LNCAP (cell line): ENCODE measurements at regions not wholly inside any gene's neighbourhood (a gene's known extent, or its start where the extent isn't known, plus 50 kb on each side); places are given as distances from the start of the nearest gene placed in this dataset.

Experiments used
- CTCF ChIP-seq: fragments of 450-650 bp; IDR thresholded peaks from 2 replicates; pipeline ENCODE4 v1.5.1; 2017; ENCODE audit warnings: mild to moderate bottlenecking

GRCh38 chr16:54722210-54722676 is 208.4 kb upstream of the IRX5 start:
- no peak for TF ChIP-seq CTCF

GRCh38 chr16:54720259-54720658 is 210.4 kb upstream of the IRX5 start:
- no peak for TF ChIP-seq CTCF

- no peak for TF ChIP-seq CTCF
Observed at GRCh38 chr16:54719624-54720023, 211.0 kb upstream of the IRX5 start.

- TF ChIP-seq CTCF = no peak
Observed at GRCh38 chr16:54718376-54718775, 212.3 kb upstream of the IRX5 start.

- no peak for TF ChIP-seq CTCF
Observed at GRCh38 chr16:54715011-54715410, 215.7 kb upstream of the IRX5 start.

- no peak for TF ChIP-seq CTCF
Observed at GRCh38 chr16:54712866-54713265, 217.8 kb upstream of the IRX5 start.

- no peak for TF ChIP-seq CTCF
Observed at GRCh38 chr16:54707813-54708212, 222.9 kb upstream of the IRX5 start.

- TF ChIP-seq CTCF = no peak
Observed at GRCh38 chr16:54706406-54706805, 224.3 kb upstream of the IRX5 start.
